Colon (tissue), 2 donors: ENCODE measurements at regions not wholly inside any gene's neighbourhood (a gene's known extent, or its start where the extent isn't known, plus 50 kb on each side); places are given as distances from the start of the nearest gene placed in this dataset.
A peak's percentile ranks its signal among the peaks of the same experiment; 100 is the strongest.

ENCODE experiments used
- FAIRE-seq: peaks from 2 replicates; lab custom pipeline; 2012; peaks lifted over from hg19 to GRCh38; lab: Jason Lieb, UNC
- donor health status: control.
- donor health status: control.

GRCh38 chr3:162193148-162194095, 696.8 kb downstream of the OTOL1 start:
- FAIRE-seq: no peak

- FAIRE-seq: no peak
Measured at GRCh38 chr3:162195147-162195546, 698.5 kb downstream of the OTOL1 start.

- no peak for FAIRE-seq
Measured at GRCh38 chr3:162196964-162197363, 700.4 kb downstream of the OTOL1 start.

DNA sequence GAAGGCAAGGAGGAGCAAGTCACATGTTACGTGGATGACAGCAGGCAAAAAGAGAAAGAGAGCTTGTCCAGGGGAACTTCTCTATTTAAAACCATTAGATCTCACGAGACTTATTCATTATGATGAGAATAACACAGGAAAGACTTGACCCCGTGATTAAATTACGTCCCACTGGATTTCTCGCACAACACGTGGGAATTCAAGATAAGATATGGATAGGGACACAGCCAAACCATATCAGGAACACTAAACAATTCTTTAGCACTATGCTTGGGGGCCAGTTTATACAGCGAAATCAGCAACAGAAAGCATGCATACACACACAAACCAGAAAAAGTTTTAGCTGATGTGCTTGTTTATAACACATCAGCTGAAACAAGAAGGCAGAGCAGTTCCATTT, 704.2 kb downstream of the OTOL1 start:
- FAIRE-seq: no peak

DNA sequence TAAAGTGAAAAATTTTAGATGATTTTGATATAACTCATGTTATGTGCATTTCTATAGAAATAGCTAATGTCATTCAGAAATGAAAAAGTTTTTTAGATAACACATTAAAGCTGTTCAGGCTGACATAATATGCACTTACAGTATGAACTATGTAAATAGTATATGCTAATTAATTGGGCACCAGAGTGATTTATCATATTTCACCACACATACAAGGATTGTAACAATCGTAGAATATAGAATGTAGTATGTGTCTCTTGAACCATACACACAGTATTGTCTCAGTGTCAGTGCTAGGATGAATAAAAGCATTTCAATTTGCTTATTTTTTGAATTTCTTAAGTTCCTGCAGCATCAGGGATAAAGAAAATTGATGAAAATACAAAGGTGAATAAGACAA, 710.0 kb downstream of the OTOL1 start:
- FAIRE-seq: no peak

- FAIRE-seq: no peak
Measured at GRCh38 chr3:162211470-162211869, 714.9 kb downstream of the OTOL1 start.

DNA sequence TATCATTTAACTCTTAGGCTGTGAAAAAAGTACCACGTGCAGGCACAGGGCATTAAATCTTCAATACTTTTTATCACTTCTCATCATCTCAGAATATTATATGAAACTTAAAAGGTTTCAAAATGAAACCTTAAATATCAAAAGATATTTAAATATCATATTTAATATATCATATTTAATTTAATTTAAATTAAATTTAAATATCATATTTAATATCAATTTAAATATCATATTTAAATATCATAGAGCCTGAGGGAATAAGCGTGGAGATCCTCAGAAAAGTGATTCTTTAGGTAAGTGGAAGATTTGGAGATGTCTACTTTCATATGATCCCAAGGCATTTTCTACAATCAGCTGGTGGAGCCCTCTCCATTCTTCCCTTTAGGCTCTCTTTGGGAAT, 716.6 kb downstream of the OTOL1 start:
- FAIRE-seq: peak; percentile 10

DNA sequence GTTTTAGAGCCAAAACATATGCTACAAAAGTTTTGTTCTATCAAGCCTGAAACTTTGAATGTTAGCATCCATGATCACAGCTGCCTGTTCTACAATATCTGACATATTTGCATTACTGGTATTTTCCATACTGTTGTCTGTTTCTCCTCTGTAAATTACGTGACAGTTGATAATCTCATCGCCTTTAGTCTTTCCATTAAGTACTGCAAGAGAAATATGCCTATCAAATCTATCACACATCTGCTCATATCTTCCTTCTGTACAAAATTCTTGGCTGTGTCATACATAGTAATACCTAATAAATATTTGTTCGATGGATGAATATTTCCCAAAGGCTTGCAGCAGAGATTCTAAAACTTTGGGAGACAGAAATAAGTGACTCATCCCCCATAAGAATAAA, 717.3 kb downstream of the OTOL1 start:
- no peak for FAIRE-seq

- FAIRE-seq: no peak
Measured at GRCh38 chr3:162217647-162218046, 721.0 kb downstream of the OTOL1 start.

DNA sequence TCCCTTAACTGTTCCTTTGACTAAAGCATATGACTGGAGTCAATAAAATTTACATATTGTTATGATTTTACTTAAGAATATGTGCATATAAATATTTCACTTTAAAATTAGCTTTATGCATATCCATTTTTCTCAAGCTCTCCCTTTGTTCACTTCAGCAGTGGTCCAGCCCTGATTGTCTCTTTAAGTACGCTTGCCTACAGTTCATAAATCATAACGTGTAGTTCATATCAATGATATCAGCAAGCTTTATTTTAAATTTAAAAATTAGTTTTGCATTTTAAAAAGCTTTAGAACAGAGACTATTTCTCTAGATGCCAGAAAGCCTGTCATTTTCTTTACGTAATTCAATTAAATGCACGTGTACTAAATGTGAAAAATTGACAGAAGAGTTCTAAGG, 721.9 kb downstream of the OTOL1 start:
- no peak for FAIRE-seq

DNA sequence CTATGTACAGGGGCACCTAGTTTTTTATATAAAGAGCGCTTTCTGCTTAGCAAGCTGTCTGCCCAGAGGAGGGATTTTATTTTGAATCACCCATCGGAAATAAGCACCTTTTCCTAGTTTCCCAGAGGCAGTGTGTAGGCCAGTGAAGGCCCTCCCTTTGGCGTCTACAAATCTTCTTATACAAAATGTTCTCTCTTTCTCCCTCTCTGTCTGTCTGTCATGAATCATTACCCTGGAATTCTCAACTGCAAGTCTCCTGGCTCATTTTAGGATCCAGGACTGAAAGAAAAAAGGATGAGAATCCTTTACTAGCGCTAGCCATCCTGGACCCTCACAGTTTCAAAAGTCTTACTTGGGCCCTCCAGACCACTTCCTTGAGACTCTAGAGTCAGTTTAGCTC, 728.1 kb downstream of the OTOL1 start:
- no peak for FAIRE-seq

DNA sequence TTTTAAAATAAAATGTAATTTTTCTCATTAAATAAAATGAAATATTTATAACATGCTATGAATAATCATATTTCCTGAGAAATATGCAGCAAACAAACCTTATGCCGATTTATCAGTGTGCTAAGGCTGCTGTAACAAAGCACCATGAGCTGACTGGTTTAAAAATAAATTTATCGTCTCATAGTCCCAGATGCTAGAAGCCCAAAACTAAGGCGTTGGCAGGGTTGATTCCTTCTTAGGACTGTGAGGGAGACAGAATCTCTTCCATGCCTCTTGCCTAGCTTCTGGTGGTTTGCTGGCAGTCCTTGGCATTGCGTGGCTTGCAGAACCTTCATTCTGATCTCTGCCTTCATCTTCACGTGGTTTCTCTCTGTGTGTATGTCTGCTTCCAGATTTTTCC, 740.3 kb downstream of the OTOL1 start:
- no peak for FAIRE-seq

GRCh38 chr3:162250782-162251181, 754.2 kb downstream of the OTOL1 start:
- FAIRE-seq: no peak

GRCh38 chr3:162262129-162262528, 765.5 kb downstream of the OTOL1 start:
- FAIRE-seq: no peak

DNA sequence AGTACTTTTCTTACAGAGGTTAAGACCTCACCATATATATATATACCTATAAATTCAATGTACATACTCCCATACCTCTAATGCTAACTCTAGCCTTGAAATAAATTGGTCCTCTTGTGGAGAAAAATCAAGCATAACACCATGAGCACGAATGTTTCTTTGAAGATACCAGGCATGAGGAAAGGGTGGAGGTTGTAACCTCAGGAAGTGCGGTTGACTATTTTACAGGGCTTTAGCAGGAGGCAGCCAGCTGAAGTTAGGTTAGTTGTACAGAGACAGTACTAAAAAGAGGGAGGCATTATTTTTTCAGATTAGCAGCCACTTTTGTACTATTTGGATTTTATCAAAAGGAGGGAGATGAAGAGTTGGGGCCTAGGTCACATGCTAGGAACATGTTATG, 767.0 kb downstream of the OTOL1 start:
- no peak for FAIRE-seq

GRCh38 chr3:162269636-162270458, 773.2 kb downstream of the OTOL1 start:
- no peak for FAIRE-seq

- FAIRE-seq: no peak
Measured at GRCh38 chr3:162274070-162274469, 777.5 kb downstream of the OTOL1 start.

- no peak for FAIRE-seq
Measured at GRCh38 chr3:162278834-162279233, 782.2 kb downstream of the OTOL1 start.

GRCh38 chr3:162285259-162285658, 788.7 kb downstream of the OTOL1 start:
- FAIRE-seq: no peak

GRCh38 chr3:162287600-162287999, 791.0 kb downstream of the OTOL1 start:
- FAIRE-seq: no peak

GRCh38 chr3:162292409-162292808, 795.8 kb downstream of the OTOL1 start:
- no peak for FAIRE-seq

- no peak for FAIRE-seq
Measured at GRCh38 chr3:162295323-162295983, 798.8 kb downstream of the OTOL1 start.
